ENCODE measurements at regions not wholly inside any gene's neighbourhood (a gene's known extent, or its start where the extent isn't known, plus 50 kb on each side); places are given as distances from the start of the nearest gene placed in this dataset.

- no peak for TF ChIP-seq TAF1 (IDR thresholded peaks at IDR 0.05; ENCODE audit: low read depth, low read length)
- TF ChIP-seq POLR2AphosphoS5 (IDR thresholded peaks at IDR 0.05; ENCODE audit: low read depth, low read length), result no peak
- TF ChIP-seq POLR2A (IDR thresholded peaks at IDR 0.05; ENCODE audit: low read depth, low read length), result no peak
- TF ChIP-seq PAX5 (IDR thresholded peaks at IDR 0.05; ENCODE audit: insufficient read depth, low read length, severe bottlenecking), result no peak
- no peak for TF ChIP-seq SPI1 (IDR thresholded peaks at IDR 0.05; ENCODE audit: low read depth, low read length)
- TF ChIP-seq POU2F2 (IDR thresholded peaks at IDR 0.05; ENCODE audit: low read depth, low read length), result no peak
Observed at GRCh38 chr1:53385276-53386225, 57.7 kb upstream of the LRP8 start.

Measured in GM12891 (cell line).